Progenitor cell of endocrine pancreas (in vitro differentiated cells): ENCODE measurements at regions not wholly inside any gene's neighbourhood (a gene's known extent, or its start where the extent isn't known, plus 50 kb on each side); places are given as distances from the start of the nearest gene placed in this dataset.

Experiments used
- DNase-seq: peaks from one replicate; pipeline ENCODE4 v3.0.0; 2021; ENCODE audit warnings: low spot score; ENCODE audit not compliant: unreplicated experiment
- H3K27ac Mint-ChIP-seq: 2 replicates; pipeline ENCODE4 v1.8.0; 2021; ENCODE audit warnings: mild to moderate bottlenecking, moderate library complexity, mixed read lengths
- H3K27me3 Mint-ChIP-seq: 2 replicates; pipeline ENCODE4 v1.8.0; 2021; ENCODE audit warnings: mixed read lengths
- H3K36me3 Mint-ChIP-seq: 2 replicates; pipeline ENCODE4 v1.8.0; 2022; ENCODE audit warnings: mixed read lengths; ENCODE audit not compliant: insufficient read depth
- H3K4me1 Mint-ChIP-seq: 2 replicates; pipeline ENCODE4 v1.8.0; 2021; ENCODE audit warnings: low read depth, mixed read lengths
- H3K4me3 Mint-ChIP-seq: 2 replicates; pipeline ENCODE4 v1.8.0; 2021; ENCODE audit warnings: low read depth, mild to moderate bottlenecking, moderate library complexity, mixed read lengths
- H3K9me3 Mint-ChIP-seq: 2 replicates; pipeline ENCODE4 v1.8.0; 2021; ENCODE audit warnings: low read depth, mixed read lengths
- CTCF ChIP-seq: fragments of 200-600 bp; sonication (generic); IDR thresholded peaks from one replicate; pipeline ENCODE4 v1.5.0; 2021; ENCODE audit warnings: antibody characterized with exemption, mild to moderate bottlenecking; ENCODE audit not compliant: unreplicated experiment

GRCh38 chr6:169162249-169162648 is 91.4 kb downstream of the THBS2 start:
- no peaks in the 10 kb centered on the region for H3K9me3 Mint-ChIP-seq
- no peak overlapping the region for H3K4me3 Mint-ChIP-seq
- no peak for TF ChIP-seq CTCF
- DNase-seq = no peak
- peak overlapping the region; percentile 6 for H3K27ac Mint-ChIP-seq
- no peaks in the 10 kb centered on the region for H3K36me3 Mint-ChIP-seq
- H3K4me1 Mint-ChIP-seq = no peaks in the 10 kb centered on the region
- H3K27me3 Mint-ChIP-seq = peaks cover 17% of the 10 kb centered on the region

GRCh38 chr6:169161572-169162167 is 92.0 kb downstream of the THBS2 start:
- Mint-ChIP-seq H3K9me3 (no peaks in the 10 kb centered on the region), H3K4me3 (no peak overlapping the region)
- TF ChIP-seq CTCF = no peak

GRCh38 chr6:169160855-169161560 is 92.6 kb downstream of the THBS2 start:
- no peaks in the 10 kb centered on the region for H3K9me3 Mint-ChIP-seq
- H3K4me1 Mint-ChIP-seq = no peaks in the 10 kb centered on the region
- no peaks in the 10 kb centered on the region for H3K36me3 Mint-ChIP-seq
- TF ChIP-seq CTCF = no peak
- peaks cover 14% of the 10 kb centered on the region for H3K27me3 Mint-ChIP-seq
- DNase-seq = no peak
- H3K4me3 Mint-ChIP-seq = no peak overlapping the region
- H3K27ac Mint-ChIP-seq = no peak overlapping the region

More at GRCh38 chr6:169161572-169162167, 92.0 kb downstream of the THBS2 start:
- peaks cover 18% of the 10 kb centered on the region for H3K27me3 Mint-ChIP-seq
- H3K27ac Mint-ChIP-seq = no peak overlapping the region
- H3K36me3 Mint-ChIP-seq = no peaks in the 10 kb centered on the region
- H3K4me1 Mint-ChIP-seq = no peaks in the 10 kb centered on the region
- DNase-seq = no peak

- Mint-ChIP-seq H3K4me1 (no peaks in the 10 kb centered on the region), H3K27me3 (peaks cover 17% of the 10 kb centered on the region), H3K9me3 (no peaks in the 10 kb centered on the region), H3K36me3 (no peaks in the 10 kb centered on the region), H3K27ac (no peak overlapping the region), H3K4me3 (no peak overlapping the region)
- no peak for TF ChIP-seq CTCF
- DNase-seq = no peak
These were observed 93.4 kb downstream of the THBS2 start for GRCh38 chr6:169160091-169160854.

- Mint-ChIP-seq H3K9me3 (no peaks in the 10 kb centered on the region), H3K4me1 (no peaks in the 10 kb centered on the region), H3K4me3 (no peak overlapping the region), H3K27ac (no peak overlapping the region), H3K27me3 (peaks cover 17% of the 10 kb centered on the region), H3K36me3 (no peaks in the 10 kb centered on the region)
- no peak for TF ChIP-seq CTCF
- no peak for DNase-seq
These were observed 94.3 kb downstream of the THBS2 start for GRCh38 chr6:169159331-169159730.
